Fibroblast of mammary gland (primary cell): ENCODE measurements at regions not wholly inside any gene's neighbourhood (a gene's known extent, or its start where the extent isn't known, plus 50 kb on each side); places are given as distances from the start of the nearest gene placed in this dataset.
"Not testable (repeated sequence)": the region's sequence is repeated elsewhere in the genome, so short reads cannot be mapped to it uniquely, and the experiment has no call there.

Experiments
- DNase-seq: peaks from one replicate; pipeline ENCODE4 v3.0.0-alpha.2; 2010; ENCODE audit warnings: low read depth
- H3K4me3 ChIP-seq: 2 replicates; pipeline ENCODE4 v1.5.1; 2011; ENCODE audit warnings: low read depth, mild to moderate bottlenecking, low read length, moderate library complexity; ENCODE audit not compliant: control insufficient read depth
- CTCF ChIP-seq: conservative IDR thresholded peaks from 2 replicates; pipeline ENCODE4 v1.5.1; 2011; ENCODE audit warnings: low read depth, low read length, inconsistent platforms; ENCODE audit not compliant: control insufficient read depth, insufficient read depth

GRCh38 chr3:102926618-102927017, 491.8 kb downstream of the ZPLD1 start:
- no peak overlapping the region for H3K4me3 ChIP-seq
- DNase-seq: no peak
- no peak for TF ChIP-seq CTCF

GRCh38 chr3:102933377-102933776, 498.6 kb downstream of the ZPLD1 start:
- DNase-seq: no peak
- H3K4me3 ChIP-seq: no peak overlapping the region
- TF ChIP-seq CTCF: no peak

- H3K4me3 ChIP-seq: no peak overlapping the region
- no peak for TF ChIP-seq CTCF
- no peak for DNase-seq
Observed at GRCh38 chr3:102936511-102937045, 501.8 kb downstream of the ZPLD1 start.

GRCh38 chr3:102941786-102942185, 507.0 kb downstream of the ZPLD1 start:
- DNase-seq: no peak
- TF ChIP-seq CTCF: no peak

GRCh38 chr3:102946445-102946844, 511.6 kb downstream of the ZPLD1 start:
- DNase-seq, H3K4me3 ChIP-seq: not testable (repeated sequence)

More at GRCh38 chr3:102941786-102942185, 507.0 kb downstream of the ZPLD1 start:
- no peak overlapping the region for H3K4me3 ChIP-seq

GRCh38 chr3:102972350-102972749, 537.5 kb downstream of the ZPLD1 start:
- no peak overlapping the region for H3K4me3 ChIP-seq
- no peak for TF ChIP-seq CTCF

GRCh38 chr3:102974333-102974732, 539.5 kb downstream of the ZPLD1 start:
- no peak for TF ChIP-seq CTCF
- no peak for DNase-seq
- H3K4me3 ChIP-seq: no peak overlapping the region

More at GRCh38 chr3:102972350-102972749, 537.5 kb downstream of the ZPLD1 start:
- no peak for DNase-seq
